Neuronal stem cell (in vitro differentiated cells): ENCODE measurements at regions not wholly inside any gene's neighbourhood (a gene's known extent, or its start where the extent isn't known, plus 50 kb on each side); places are given as distances from the start of the nearest gene placed in this dataset.
"Not testable (repeated sequence)": the region's sequence is repeated elsewhere in the genome, so short reads cannot be mapped to it uniquely, and the experiment has no call there.

Experiments
- DNase-seq: peaks from one replicate; pipeline ENCODE4 v3.0.0-alpha.2; 2013; ENCODE audit warnings: low spot score
- H2AFZ ChIP-seq: one replicate; pipeline ENCODE4 v1.6.1; 2013; ENCODE audit warnings: mild to moderate bottlenecking, low read length, inconsistent platforms
- H2AK5ac ChIP-seq: 2 replicates; pipeline ENCODE4 v1.6.1; 2013; ENCODE audit warnings: low read depth, mild to moderate bottlenecking, inconsistent platforms, low read length, moderate library complexity, mixed read lengths
- H2BK120ac ChIP-seq: 2 replicates; pipeline ENCODE4 v1.6.1; 2013; ENCODE audit warnings: low read depth, mild to moderate bottlenecking, inconsistent platforms, low read length, moderate library complexity, mixed read lengths
- H2BK12ac ChIP-seq: one replicate; pipeline ENCODE4 v1.6.1; 2013; ENCODE audit warnings: low read length, inconsistent platforms
- H2BK15ac ChIP-seq: 2 replicates; pipeline ENCODE4 v1.6.1; 2013; ENCODE audit warnings: mild to moderate bottlenecking, low read length, inconsistent platforms, mixed read lengths
- H2BK5ac ChIP-seq: one replicate; pipeline ENCODE4 v1.6.1; 2013; ENCODE audit warnings: inconsistent platforms, mild to moderate bottlenecking, low read length, moderate library complexity
- H3K14ac ChIP-seq: one replicate; pipeline ENCODE4 v1.6.1; 2013; ENCODE audit warnings: low read length, inconsistent platforms
- H3K18ac ChIP-seq: 2 replicates; pipeline ENCODE4 v1.6.1; 2013; ENCODE audit warnings: low read length, inconsistent platforms
- H3K23ac ChIP-seq: 2 replicates; pipeline ENCODE4 v1.6.1; 2013; ENCODE audit warnings: low read depth, mild to moderate bottlenecking, mixed read lengths, low read length, inconsistent platforms; ENCODE audit not compliant: poor library complexity
- H3K27ac ChIP-seq: replicated peaks from 3 replicates; pipeline ENCODE4 v1.5.1; 2013; ENCODE audit warnings: low read length, inconsistent platforms
- H3K27me3 ChIP-seq, 3 experiments: 2 replicates each; pipeline ENCODE4 v1.6.1; 2013; ENCODE audit warnings: low read length in 3 of 3, mild to moderate bottlenecking in 2 of 3, inconsistent platforms in 1 of 3, low read depth in 1 of 3, mixed read lengths in 1 of 3, moderate library complexity in 1 of 3; ENCODE audit not compliant: control insufficient read depth in 3 of 3, insufficient read depth in 3 of 3
- H3K36me3 ChIP-seq, 2 donors: replicated peaks in 1 of 2; 2 replicates each; pipeline ENCODE4 v1.6.1; 2013; ENCODE audit warnings: low read length in 2 of 2; ENCODE audit not compliant: control insufficient read depth in 2 of 2, insufficient read depth in 2 of 2
- H3K4ac ChIP-seq: 2 replicates; pipeline ENCODE4 v1.6.1; 2013; ENCODE audit warnings: inconsistent platforms, mild to moderate bottlenecking, low read length, moderate library complexity
- H3K4me1 ChIP-seq, 2 donors: 1 replicate in 1 of 2; 2 replicates in 1 of 2; pipeline ENCODE4 v1.6.1; 2013; ENCODE audit warnings: low read length in 2 of 2, low read depth in 1 of 2; ENCODE audit not compliant: control insufficient read depth in 2 of 2, insufficient read depth in 1 of 2
- H3K4me2 ChIP-seq: one replicate; pipeline ENCODE4 v1.6.1; 2013; ENCODE audit warnings: mild to moderate bottlenecking, low read length, inconsistent platforms; ENCODE audit not compliant: insufficient read depth, poor library complexity, severe bottlenecking
- H3K4me3 ChIP-seq, 2 donors: 2 replicates each; pipeline ENCODE4 v1.5.1; 2013; ENCODE audit warnings: low read length in 2 of 2, mild to moderate bottlenecking in 2 of 2, inconsistent platforms in 1 of 2, moderate library complexity in 1 of 2
- H3K79me1 ChIP-seq: one replicate; pipeline ENCODE4 v1.6.1; 2013; ENCODE audit warnings: low read depth, mild to moderate bottlenecking, inconsistent platforms, low read length, moderate library complexity
- H3K9ac ChIP-seq: one replicate; pipeline ENCODE4 v1.6.1; 2013; ENCODE audit warnings: mild to moderate bottlenecking, low read depth, low read length, inconsistent platforms; ENCODE audit not compliant: poor library complexity
- H3K9me3 ChIP-seq, 2 donors: replicated peaks in 1 of 2; 2 replicates each; pipeline versions ENCODE3 to v1.6.1; 2013; ENCODE audit warnings: low read length in 2 of 2, mild to moderate bottlenecking in 2 of 2, inconsistent platforms in 1 of 2, low read depth in 1 of 2, mixed read lengths in 1 of 2, moderate library complexity in 1 of 2; ENCODE audit not compliant: control insufficient read depth in 2 of 2, insufficient read depth in 1 of 2
- H4K8ac ChIP-seq: one replicate; pipeline ENCODE4 v1.6.1; 2013; ENCODE audit warnings: low read depth, mild to moderate bottlenecking, inconsistent platforms, low read length, moderate library complexity
- H4K91ac ChIP-seq: one replicate; pipeline ENCODE4 v1.6.1; 2013; ENCODE audit warnings: low read length, low read depth, mild to moderate bottlenecking, inconsistent platforms; ENCODE audit not compliant: poor library complexity
- WGBS, 2 donors: extraction: QIAGEN DNeasy Blood & Tissue Kit; methylation state at CpG; one replicate each; pipeline ENCODE4 v1.1.7; 2013; ENCODE audit warnings: missing lambda C conversion rate in 2 of 2, mixed read lengths in 1 of 2; ENCODE audit not compliant: insufficient read length in 2 of 2, insufficient replicate concordance in 1 of 2; ENCODE audit errors: extremely low coverage in 2 of 2; 5-methylcytosine and 5-hydroxymethylcytosine counted together

GRCh38 chr3:197454841-197455240 is 100.9 kb downstream of the BDH1 start:
- H4K91ac ChIP-seq, H3K14ac ChIP-seq, H2AFZ ChIP-seq, H3K9me3 ChIP-seq, DNase-seq, H3K4ac ChIP-seq, H4K8ac ChIP-seq, H3K23ac ChIP-seq, H3K9ac ChIP-seq, H2BK15ac ChIP-seq, H3K36me3 ChIP-seq, H2AK5ac ChIP-seq, H3K27ac ChIP-seq, H2BK5ac ChIP-seq, H3K18ac ChIP-seq, H3K79me1 ChIP-seq, H3K4me2 ChIP-seq, H3K4me3 ChIP-seq, H2BK12ac ChIP-seq, H2BK120ac ChIP-seq: not testable (repeated sequence)
- no CpG with 5 or more reads among the region's 2 CpGs for WGBS, 2 donors
- Histone ChIP-seq H3K4me1 (peaks cover 0 to 10% of the 10 kb centered on the region in 2 donors), H3K27me3 (peaks cover 0 to 12% (median 10%) of the 10 kb centered on the region in 3 experiments)

- Histone ChIP-seq H2BK120ac (no peak overlapping the region), H2BK15ac (no peak overlapping the region), H2AK5ac (no peak overlapping the region), H3K27me3 (peaks cover 0 to 12% (median 10%) of the 10 kb centered on the region in 3 experiments), H4K8ac (no peak overlapping the region), H3K4me1 (peaks cover 0 to 10% of the 10 kb centered on the region in 2 donors), H3K36me3 (no peaks in the 10 kb centered on the region), H3K27ac (no peak overlapping the region), H2AFZ (no peak overlapping the region), H3K9ac (no peak overlapping the region), H3K14ac (no peak overlapping the region), H3K4me3 (no peak overlapping the region), H3K18ac (no peak overlapping the region), H2BK5ac (no peak overlapping the region), H3K23ac (no peak overlapping the region), H3K4ac (no peak overlapping the region), H3K4me2 (no peak overlapping the region), H3K9me3 (no peaks in the 10 kb centered on the region), H3K79me1 (no peaks in the 10 kb centered on the region), H4K91ac (no peak overlapping the region), H2BK12ac (no peak overlapping the region)
- WGBS, 2 donors = no CpG with 5 or more reads among the region's 3 CpGs
- DNase-seq = no peak
These were observed 101.8 kb downstream of the BDH1 start for GRCh38 chr3:197454014-197454413.

GRCh38 chr3:197450810-197451209 is 105.0 kb downstream of the BDH1 start:
- no peak overlapping the region for H3K4ac ChIP-seq
- H3K23ac ChIP-seq = no peak overlapping the region
- no peak overlapping the region for H4K8ac ChIP-seq
- H3K4me1 ChIP-seq = peaks cover 0 to 14% of the 10 kb centered on the region in 2 donors
- no peak overlapping the region for H3K9ac ChIP-seq
- no peak overlapping the region for H2AK5ac ChIP-seq
- DNase-seq = no peak
- H3K27me3 ChIP-seq = peaks cover 0 to 12% (median 10%) of the 10 kb centered on the region in 3 experiments
- no peak overlapping the region for H3K4me3 ChIP-seq
- no peak overlapping the region for H3K27ac ChIP-seq
- no peak overlapping the region for H3K18ac ChIP-seq
- no peak overlapping the region for H3K4me2 ChIP-seq
- no peak overlapping the region for H2BK15ac ChIP-seq
- H3K79me1 ChIP-seq = no peaks in the 10 kb centered on the region
- no peaks in the 10 kb centered on the region for H3K9me3 ChIP-seq
- H4K91ac ChIP-seq = no peak overlapping the region
- H2BK5ac ChIP-seq = no peak overlapping the region
- H3K14ac ChIP-seq = no peak overlapping the region
- H3K36me3 ChIP-seq = no peaks in the 10 kb centered on the region
- H2BK12ac ChIP-seq = no peak overlapping the region
- WGBS, 2 donors = no CpG with 5 or more reads among the region's 4 CpGs
- H2AFZ ChIP-seq = no peak overlapping the region
- no peak overlapping the region for H2BK120ac ChIP-seq

GRCh38 chr3:197450308-197450707 is 105.5 kb downstream of the BDH1 start:
- Histone ChIP-seq H3K9ac (no peak overlapping the region), H3K79me1 (no peaks in the 10 kb centered on the region), H3K14ac (no peak overlapping the region), H3K18ac (no peak overlapping the region), H3K9me3 (no peaks in the 10 kb centered on the region), H2BK5ac (no peak overlapping the region), H3K27ac (no peak overlapping the region), H3K4ac (no peak overlapping the region), H2AFZ (no peak overlapping the region), H3K4me2 (no peak overlapping the region), H3K4me1 (peaks cover 0 to 16% of the 10 kb centered on the region in 2 donors), H3K27me3 (peaks cover 0 to 10% (median 9%) of the 10 kb centered on the region in 3 experiments), H3K36me3 (no peaks in the 10 kb centered on the region), H3K4me3 (no peak overlapping the region), H4K91ac (no peak overlapping the region), H2BK120ac (no peak overlapping the region), H2BK15ac (no peak overlapping the region), H4K8ac (no peak overlapping the region), H3K23ac (no peak overlapping the region), H2BK12ac (no peak overlapping the region), H2AK5ac (no peak overlapping the region)
- WGBS, 2 donors = no CpG with 5 or more reads among the region's 2 CpGs
- no peak for DNase-seq
